MG63 (cell line): ENCODE measurements at regions not wholly inside any gene's neighbourhood (a gene's known extent, or its start where the extent isn't known, plus 50 kb on each side); places are given as distances from the start of the nearest gene placed in this dataset.

ENCODE experiments used
- DNase-seq: peaks from one replicate; pipeline ENCODE4 v3.0.0-alpha.2; 2020
- H3K27me3 ChIP-seq: fragments of 250-450 bp; sonication (Bioruptor Pico); 2 replicates; pipeline ENCODE4 v1.5.1; 2020; ENCODE audit warnings: mild to moderate bottlenecking, moderate library complexity
- H3K36me3 ChIP-seq: fragments of 250-450 bp; sonication (Bioruptor Pico); 2 replicates; pipeline ENCODE4 v1.5.1; 2020; ENCODE audit warnings: mild to moderate bottlenecking, moderate library complexity
- H3K4me3 ChIP-seq: fragments of 250-450 bp; sonication (Bioruptor Pico); 2 replicates; pipeline ENCODE4 v1.5.1; 2020; ENCODE audit warnings: mild to moderate bottlenecking, moderate library complexity
- H3K9me3 ChIP-seq: fragments of 250-450 bp; sonication (Bioruptor Pico); 2 replicates; pipeline ENCODE4 v1.5.1; 2020; ENCODE audit warnings: mild to moderate bottlenecking, moderate library complexity

GRCh38 chr9:120259100-120259499 is 320.9 kb downstream of the CDK5RAP2 start:
- Histone ChIP-seq H3K4me3 (no peak overlapping the region), H3K27me3 (peaks cover 4% of the 10 kb centered on the region; the same call in 1 of the 2 replicates), H3K36me3 (no peaks in the 10 kb centered on the region), H3K9me3 (no peaks in the 10 kb centered on the region)
- no peak for DNase-seq

- Histone ChIP-seq H3K4me3 (no peak overlapping the region), H3K27me3 (peaks cover 4% of the 10 kb centered on the region; the same call in 1 of the 2 replicates), H3K9me3 (no peaks in the 10 kb centered on the region), H3K36me3 (no peaks in the 10 kb centered on the region)
- DNase-seq, result no peak
Measured at GRCh38 chr9:120258096-120258495, 321.9 kb downstream of the CDK5RAP2 start.

- Histone ChIP-seq H3K9me3 (no peaks in the 10 kb centered on the region), H3K27me3 (peaks cover 4% of the 10 kb centered on the region; the same call in 1 of the 2 replicates), H3K36me3 (no peaks in the 10 kb centered on the region), H3K4me3 (no peak overlapping the region)
- peak; percentile 86 for DNase-seq
Measured at GRCh38 chr9:120257483-120257882, 322.5 kb downstream of the CDK5RAP2 start.

GRCh38 chr9:120256146-120256545 is 323.8 kb downstream of the CDK5RAP2 start:
- no peak for DNase-seq
- H3K9me3 ChIP-seq, result no peaks in the 10 kb centered on the region
- H3K36me3 ChIP-seq, result no peaks in the 10 kb centered on the region
- peaks cover 4% of the 10 kb centered on the region; the same call in 1 of the 2 replicates for H3K27me3 ChIP-seq
- H3K4me3 ChIP-seq, result no peak overlapping the region

- no peaks in the 10 kb centered on the region for H3K36me3 ChIP-seq
- no peak overlapping the region for H3K4me3 ChIP-seq
- H3K27me3 ChIP-seq, result no peaks in the 10 kb centered on the region
- H3K9me3 ChIP-seq, result no peaks in the 10 kb centered on the region
- DNase-seq, result no peak
Measured at GRCh38 chr9:120252248-120252647, 327.7 kb downstream of the CDK5RAP2 start.

GRCh38 chr9:120242116-120242811 is 337.7 kb downstream of the CDK5RAP2 start:
- Histone ChIP-seq H3K4me3 (no peak overlapping the region), H3K9me3 (no peaks in the 10 kb centered on the region), H3K36me3 (no peaks in the 10 kb centered on the region), H3K27me3 (no peaks in the 10 kb centered on the region)
- no peak for DNase-seq

- no peaks in the 10 kb centered on the region for H3K9me3 ChIP-seq
- no peaks in the 10 kb centered on the region for H3K36me3 ChIP-seq
- H3K4me3 ChIP-seq, result no peak overlapping the region
- no peaks in the 10 kb centered on the region for H3K27me3 ChIP-seq
- no peak for DNase-seq
Measured at GRCh38 chr9:120236596-120236995, 343.4 kb downstream of the CDK5RAP2 start.

GRCh38 chr9:120235081-120235480 is 344.9 kb downstream of the CDK5RAP2 start:
- no peak overlapping the region for H3K4me3 ChIP-seq
- no peaks in the 10 kb centered on the region for H3K36me3 ChIP-seq
- DNase-seq, result no peak
- H3K27me3 ChIP-seq, result no peaks in the 10 kb centered on the region
- no peaks in the 10 kb centered on the region for H3K9me3 ChIP-seq

- H3K27me3 ChIP-seq, result no peaks in the 10 kb centered on the region
- DNase-seq, result no peak
- H3K36me3 ChIP-seq, result no peaks in the 10 kb centered on the region
- no peak overlapping the region for H3K4me3 ChIP-seq
- H3K9me3 ChIP-seq, result no peaks in the 10 kb centered on the region
Measured at GRCh38 chr9:120230227-120230626, 349.7 kb downstream of the CDK5RAP2 start.

- Histone ChIP-seq H3K4me3 (no peak overlapping the region), H3K27me3 (no peaks in the 10 kb centered on the region), H3K36me3 (no peaks in the 10 kb centered on the region), H3K9me3 (no peaks in the 10 kb centered on the region)
- DNase-seq, result no peak
Measured at GRCh38 chr9:120221844-120222243, 358.1 kb downstream of the CDK5RAP2 start.

GRCh38 chr9:120214332-120214731 is 365.6 kb downstream of the CDK5RAP2 start:
- Histone ChIP-seq H3K9me3 (no peaks in the 10 kb centered on the region), H3K27me3 (no peaks in the 10 kb centered on the region), H3K4me3 (no peak overlapping the region), H3K36me3 (no peaks in the 10 kb centered on the region)
- no peak for DNase-seq

- Histone ChIP-seq H3K36me3 (no peaks in the 10 kb centered on the region), H3K27me3 (no peaks in the 10 kb centered on the region), H3K9me3 (no peaks in the 10 kb centered on the region), H3K4me3 (no peak overlapping the region)
- no peak for DNase-seq
Measured at GRCh38 chr9:120212853-120213200, 367.1 kb downstream of the CDK5RAP2 start.

GRCh38 chr9:120212153-120212852 is 367.7 kb downstream of the CDK5RAP2 start:
- H3K36me3 ChIP-seq, result no peaks in the 10 kb centered on the region
- DNase-seq, result no peak
- H3K9me3 ChIP-seq, result no peaks in the 10 kb centered on the region
- no peaks in the 10 kb centered on the region for H3K27me3 ChIP-seq
- no peak overlapping the region for H3K4me3 ChIP-seq

- no peak for DNase-seq
Measured at GRCh38 chr9:120210274-120210673, 369.7 kb downstream of the CDK5RAP2 start.

GRCh38 chr9:120202856-120203654 is 376.9 kb downstream of the CDK5RAP2 start:
- no peak for DNase-seq
- Histone ChIP-seq H3K9me3 (no peaks in the 10 kb centered on the region), H3K36me3 (no peaks in the 10 kb centered on the region), H3K27me3 (no peaks in the 10 kb centered on the region), H3K4me3 (no peak overlapping the region)

More at GRCh38 chr9:120210274-120210673, 369.7 kb downstream of the CDK5RAP2 start:
- no peaks in the 10 kb centered on the region for H3K27me3 ChIP-seq
- no peaks in the 10 kb centered on the region for H3K9me3 ChIP-seq
- no peak overlapping the region for H3K4me3 ChIP-seq
- no peaks in the 10 kb centered on the region for H3K36me3 ChIP-seq

GRCh38 chr9:120198027-120198426 is 381.9 kb downstream of the CDK5RAP2 start:
- no peaks in the 10 kb centered on the region for H3K27me3 ChIP-seq
- no peak for DNase-seq
- no peak overlapping the region for H3K4me3 ChIP-seq
- H3K36me3 ChIP-seq, result no peaks in the 10 kb centered on the region
- no peaks in the 10 kb centered on the region for H3K9me3 ChIP-seq

- Histone ChIP-seq H3K27me3 (no peaks in the 10 kb centered on the region), H3K36me3 (no peaks in the 10 kb centered on the region), H3K9me3 (no peaks in the 10 kb centered on the region), H3K4me3 (no peak overlapping the region)
- no peak for DNase-seq
Measured at GRCh38 chr9:120197605-120198004, 382.4 kb downstream of the CDK5RAP2 start.
